Epidermal melanocyte (primary cell): ENCODE measurements at regions not wholly inside any gene's neighbourhood (a gene's known extent, or its start where the extent isn't known, plus 50 kb on each side); places are given as distances from the start of the nearest gene placed in this dataset.
"Not testable (repeated sequence)": the region's sequence is repeated elsewhere in the genome, so short reads cannot be mapped to it uniquely, and the experiment has no call there.

Source experiments
- DNase-seq: peaks from one replicate; pipeline ENCODE4 v3.0.0; 2011; ENCODE audit warnings: low spot score; ENCODE audit not compliant: insufficient read length

GRCh38 chr6:4677011-4677750 is 99.0 kb upstream of the CDYL start:
- no peak for DNase-seq

GRCh38 chr6:4676016-4676415 is 100.2 kb upstream of the CDYL start:
- DNase-seq, result no peak

DNA sequence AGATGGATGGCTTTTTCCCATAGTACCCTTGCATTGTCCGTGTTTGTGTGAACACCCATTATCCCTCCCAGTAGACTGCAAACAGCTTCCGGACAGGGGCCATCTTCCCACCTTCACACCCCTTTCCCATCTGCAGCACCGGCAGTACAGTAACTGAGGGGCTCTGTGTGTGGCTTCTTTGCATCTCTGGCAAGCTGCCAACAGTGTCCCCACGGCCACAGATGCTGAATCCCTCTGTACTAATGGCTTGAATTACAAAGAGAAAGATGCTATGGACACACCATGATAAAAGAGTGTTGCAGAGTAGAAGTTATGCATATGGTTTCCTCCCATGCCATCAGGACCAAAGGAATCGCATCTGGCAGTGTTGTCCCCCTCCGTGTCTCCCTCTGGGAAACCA is 101.1 kb upstream of the CDYL start:
- DNase-seq, result no peak

- no peak for DNase-seq
Measured at GRCh38 chr6:4673861-4674260, 102.3 kb upstream of the CDYL start.

GRCh38 chr6:4672772-4673171 is 103.4 kb upstream of the CDYL start:
- peak; percentile 78 for DNase-seq

- no peak for DNase-seq
Measured at GRCh38 chr6:4671587-4672115, 104.6 kb upstream of the CDYL start.

GRCh38 chr6:4670824-4671409 is 105.3 kb upstream of the CDYL start:
- DNase-seq, result no peak

- DNase-seq, result no peak
Measured at GRCh38 chr6:4670290-4670689, 105.9 kb upstream of the CDYL start.

GRCh38 chr6:4668271-4669179 is 107.7 kb upstream of the CDYL start:
- DNase-seq, result no peak

DNA sequence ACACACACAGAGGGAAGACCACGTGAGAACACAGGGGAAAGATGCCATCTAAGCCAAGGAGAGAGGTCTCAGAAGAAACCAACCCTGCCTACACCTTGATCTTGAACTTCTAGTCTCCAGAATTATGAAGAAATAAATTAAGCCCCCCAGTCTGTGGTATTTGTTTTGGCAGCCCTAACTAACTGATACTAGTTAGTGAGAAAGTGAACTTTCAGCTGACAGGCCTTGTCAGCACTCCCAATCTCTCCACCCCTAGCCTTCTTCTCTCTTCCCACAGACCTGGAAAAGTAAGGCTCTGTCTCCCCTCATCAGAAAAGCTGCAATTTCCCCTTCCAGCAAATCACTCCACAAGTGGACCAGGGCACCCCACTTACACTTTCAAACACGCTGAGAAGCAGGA is 108.6 kb upstream of the CDYL start:
- no peak for DNase-seq

DNA sequence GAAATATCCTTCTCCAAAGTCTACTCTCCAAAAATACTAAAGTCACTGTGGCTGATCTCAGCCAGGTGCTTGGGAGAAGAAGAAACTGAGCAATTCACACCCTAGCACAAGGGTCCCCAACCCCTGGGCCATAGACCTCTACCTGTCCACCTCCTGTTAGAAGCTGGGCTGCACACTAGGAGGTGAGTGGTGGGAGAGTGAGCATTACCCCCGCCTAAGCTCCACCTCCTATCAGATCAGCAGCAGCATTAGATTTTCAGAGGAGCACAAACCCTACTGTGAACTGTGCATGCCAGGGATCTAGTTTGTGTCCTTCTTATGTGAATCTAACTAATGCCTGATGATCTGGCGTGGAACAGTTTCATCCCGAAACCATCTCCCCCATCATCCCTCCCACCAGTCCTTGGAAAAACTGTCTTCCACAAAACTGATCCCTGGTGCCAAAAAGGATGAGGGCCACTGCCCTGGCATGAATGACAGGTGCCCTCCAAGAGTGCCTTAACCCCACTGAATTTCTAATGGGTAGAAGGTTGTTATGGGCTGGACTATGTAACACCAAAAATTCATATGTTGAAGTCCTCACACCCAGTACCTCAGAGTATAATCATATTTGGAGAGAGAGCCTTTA is 109.2 kb upstream of the CDYL start:
- DNase-seq, result no peak

DNA sequence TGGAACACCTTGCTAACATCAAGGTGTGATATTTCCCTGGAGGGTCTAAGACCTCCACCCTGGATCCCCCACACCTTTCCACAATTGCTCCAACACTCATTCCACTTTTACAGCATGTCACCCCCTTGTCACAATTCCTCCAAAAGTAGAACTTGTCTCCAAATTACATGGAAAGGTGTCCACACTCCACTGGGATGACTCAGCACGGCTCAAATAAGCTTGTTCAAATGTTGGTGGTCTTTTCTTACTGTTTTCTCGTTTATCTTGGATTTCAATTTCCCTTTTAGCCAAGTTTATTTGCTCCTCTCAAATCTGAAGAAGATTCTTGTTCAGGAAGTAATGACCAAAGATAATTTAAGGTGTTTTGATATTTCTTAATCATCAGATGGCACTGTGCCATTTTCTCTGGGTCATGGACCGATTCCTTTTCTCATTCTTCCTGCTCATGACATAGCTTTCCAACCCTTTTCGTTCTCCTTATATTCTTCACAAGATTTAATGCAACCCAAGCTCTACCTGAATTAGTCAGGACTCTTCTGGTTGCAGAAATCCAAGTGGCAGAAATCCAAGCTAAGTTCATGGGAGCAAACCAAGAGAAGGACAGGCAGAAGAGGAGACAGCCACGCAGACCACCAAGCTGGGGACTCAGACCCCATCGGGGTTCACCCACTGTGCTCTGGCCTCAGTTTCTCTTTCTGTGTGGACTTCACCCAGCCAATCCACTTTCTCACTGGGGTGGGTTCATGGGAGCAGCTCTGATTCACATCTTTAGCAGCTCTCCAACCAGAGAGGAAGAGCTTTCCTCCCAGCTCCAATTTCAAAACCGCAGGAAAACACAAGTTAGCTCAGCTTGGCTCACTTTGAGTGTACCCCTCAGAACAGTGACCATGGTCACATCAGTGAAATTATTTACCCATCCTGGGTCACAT is 110.5 kb upstream of the CDYL start:
- DNase-seq, result no peak

GRCh38 chr6:4664911-4665310 is 111.3 kb upstream of the CDYL start:
- DNase-seq, result no peak

DNA sequence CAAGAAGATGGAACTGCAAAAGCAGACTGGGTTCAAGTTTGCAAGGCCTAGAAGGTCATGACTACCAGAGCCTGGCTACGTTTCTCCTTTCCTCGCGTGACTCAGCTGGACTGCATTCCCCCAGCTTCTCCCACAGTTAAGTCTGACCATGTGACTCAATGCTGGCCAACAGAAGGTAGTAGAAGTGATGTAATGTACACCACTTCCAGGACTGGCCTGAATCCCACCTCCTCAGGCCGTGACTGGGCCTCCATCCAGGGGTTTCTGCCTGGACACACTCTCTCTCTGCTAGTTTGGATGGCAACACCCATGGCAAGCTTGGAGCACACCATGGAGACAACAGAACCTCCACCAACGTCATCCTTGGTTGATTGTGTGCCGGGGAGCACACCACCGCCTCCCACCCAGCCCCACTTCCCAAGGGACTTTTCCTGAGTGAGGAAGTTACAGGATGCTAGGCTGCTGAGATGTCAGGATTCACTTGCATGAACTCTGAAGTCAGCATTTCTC is 112.0 kb upstream of the CDYL start:
- no peak for DNase-seq

DNA sequence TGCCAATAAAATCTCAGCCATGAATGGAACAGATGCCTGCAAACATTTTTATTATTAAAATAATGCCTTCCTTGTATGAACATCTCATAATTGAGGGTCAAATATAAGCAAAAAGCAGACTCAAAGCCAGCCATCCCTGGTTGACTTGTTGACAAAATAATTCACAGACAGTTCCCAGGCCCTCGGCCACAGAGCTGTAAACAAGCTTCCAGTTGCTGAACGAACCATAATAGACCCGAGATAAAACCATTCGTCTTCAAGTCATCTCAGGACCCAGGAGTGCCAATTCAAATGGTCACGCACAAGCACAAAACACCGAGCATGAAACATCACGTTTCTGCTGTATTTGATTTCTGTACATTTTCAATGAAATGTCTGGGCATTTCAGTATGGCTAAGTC is 113.3 kb upstream of the CDYL start:
- DNase-seq, result no peak

DNA sequence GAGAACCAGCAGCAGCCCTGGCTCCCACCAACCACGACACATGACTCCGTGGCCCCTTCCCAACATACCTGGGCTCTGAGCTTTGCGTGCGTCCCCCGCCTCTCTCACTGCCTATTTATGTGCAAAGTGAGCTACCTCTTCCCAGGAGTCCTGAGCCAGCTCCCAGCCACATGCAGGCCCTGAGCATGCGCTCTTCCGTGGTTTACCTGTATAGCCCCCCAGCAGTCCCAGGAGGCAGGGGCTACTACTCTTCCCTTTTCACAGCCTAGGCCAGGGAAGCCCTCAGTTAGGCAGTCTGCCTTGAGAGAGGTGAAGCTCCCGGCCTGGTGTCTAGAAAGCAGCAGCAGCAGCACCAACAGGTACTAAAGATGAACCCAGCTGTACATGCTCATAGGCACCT is 114.8 kb upstream of the CDYL start:
- no peak for DNase-seq

DNA sequence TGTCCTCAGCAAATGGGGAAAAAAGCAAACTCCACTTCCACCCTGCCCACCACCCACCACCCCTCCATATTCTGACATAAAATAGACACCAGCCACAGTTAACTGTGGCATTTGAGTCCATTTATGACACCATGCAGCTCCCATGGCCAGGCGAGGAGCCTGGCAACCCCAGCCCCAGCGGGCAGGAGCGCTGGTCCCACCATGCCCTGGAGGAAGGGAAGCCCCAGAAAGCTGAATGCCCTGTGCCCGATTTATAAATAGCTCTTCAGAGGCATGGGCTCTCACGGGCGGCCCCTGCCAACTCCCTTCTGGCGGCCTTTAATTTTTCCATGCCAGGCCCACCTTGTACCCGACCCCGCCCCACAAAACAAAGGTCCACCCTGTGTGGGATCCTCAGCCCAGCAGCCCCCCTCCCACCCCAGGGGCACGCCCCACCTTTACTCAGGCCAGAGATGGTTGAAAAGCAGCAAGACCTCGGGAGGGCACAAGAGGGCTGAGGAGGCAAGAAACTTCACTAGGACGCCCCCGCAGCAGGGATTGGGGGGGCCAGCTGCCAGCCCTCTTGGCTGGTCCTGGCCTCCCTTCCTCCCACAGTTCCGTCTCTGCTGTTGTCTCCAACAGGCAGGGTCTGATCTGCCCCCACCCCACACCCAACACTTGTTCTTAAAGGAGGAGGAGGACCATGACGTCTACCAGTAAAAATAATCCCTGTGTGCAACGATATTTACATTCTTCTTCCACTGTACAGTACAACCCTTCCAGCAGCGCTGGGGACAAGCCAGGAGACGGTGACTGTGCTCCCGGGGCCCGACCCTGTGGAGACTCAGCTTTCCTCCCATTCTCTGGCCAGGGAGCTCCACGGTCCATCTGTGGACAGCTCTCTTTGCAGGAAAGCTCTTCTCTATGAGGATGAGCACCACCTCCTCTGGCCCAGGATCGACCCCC is 115.6 kb upstream of the CDYL start:
- DNase-seq, result no peak

- not testable (repeated sequence) for DNase-seq
Measured at GRCh38 chr6:4659719-4660118, 116.5 kb upstream of the CDYL start.

- no peak for DNase-seq
Measured at GRCh38 chr6:4658486-4658885, 117.7 kb upstream of the CDYL start.
